ENCODE measurements at regions not wholly inside any gene's neighbourhood (a gene's known extent, or its start where the extent isn't known, plus 50 kb on each side); places are given as distances from the start of the nearest gene placed in this dataset.
"Not testable (repeated sequence)": the region's sequence is repeated elsewhere in the genome, so short reads cannot be mapped to it uniquely, and the experiment has no call there.

GRCh38 chr2:78218066-78218465 lies 695.9 kb upstream of the LRRTM4 start:
- H3K4me3 ChIP-seq (ENCODE audit: low read length), result no peak overlapping the region
- DNase-seq (ENCODE audit: low read depth, low spot score), result no peak

- no peak for DNase-seq (ENCODE audit: low read depth, low spot score)
- H3K4me3 ChIP-seq (ENCODE audit: low read length), result no peak overlapping the region
These were observed 715.5 kb upstream of the LRRTM4 start for GRCh38 chr2:78237704-78238103.

GRCh38 chr2:78245394-78246135 lies 723.4 kb upstream of the LRRTM4 start:
- H3K4me3 ChIP-seq (ENCODE audit: low read length), result no peak overlapping the region
- DNase-seq (ENCODE audit: low read depth, low spot score), result no peak

GRCh38 chr2:78251708-78252107 lies 729.5 kb upstream of the LRRTM4 start:
- H3K4me3 ChIP-seq (ENCODE audit: low read length), result no peak overlapping the region
- no peak for DNase-seq (ENCODE audit: low read depth, low spot score)

- no peak for DNase-seq (ENCODE audit: low read depth, low spot score)
These were observed 738.7 kb upstream of the LRRTM4 start for GRCh38 chr2:78260861-78261260.

GRCh38 chr2:78261454-78261853 lies 739.3 kb upstream of the LRRTM4 start:
- H3K4me3 ChIP-seq (ENCODE audit: low read length), result no peak overlapping the region
- DNase-seq (ENCODE audit: low read depth, low spot score), result no peak

More at GRCh38 chr2:78260861-78261260, 738.7 kb upstream of the LRRTM4 start:
- H3K4me3 ChIP-seq (ENCODE audit: low read length), result no peak overlapping the region

GRCh38 chr2:78262089-78262488 lies 739.9 kb upstream of the LRRTM4 start:
- H3K4me3 ChIP-seq (ENCODE audit: low read length); DNase-seq (ENCODE audit: low read depth, low spot score): not testable (repeated sequence)

GRCh38 chr2:78262713-78263375 lies 740.7 kb upstream of the LRRTM4 start:
- DNase-seq (ENCODE audit: low read depth, low spot score), result no peak
- H3K4me3 ChIP-seq (ENCODE audit: low read length), result no peak overlapping the region

GRCh38 chr2:78263571-78263970 lies 741.4 kb upstream of the LRRTM4 start:
- DNase-seq (ENCODE audit: low read depth, low spot score), result no peak
- no peak overlapping the region for H3K4me3 ChIP-seq (ENCODE audit: low read length)

- no peak for DNase-seq (ENCODE audit: low read depth, low spot score)
- H3K4me3 ChIP-seq (ENCODE audit: low read length), result no peak overlapping the region
These were observed 742.0 kb upstream of the LRRTM4 start for GRCh38 chr2:78264130-78264529.

- DNase-seq (ENCODE audit: low read depth, low spot score), result no peak
- H3K4me3 ChIP-seq (ENCODE audit: low read length), result no peak overlapping the region
These were observed 744.3 kb upstream of the REG3G start for GRCh38 chr2:78281164-78281563.

GRCh38 chr2:78290581-78291214 lies 734.8 kb upstream of the REG3G start:
- no peak for DNase-seq (ENCODE audit: low read depth, low spot score)

GRCh38 chr2:78293768-78294167 lies 731.7 kb upstream of the REG3G start:
- H3K4me3 ChIP-seq (ENCODE audit: low read length), result no peak overlapping the region
- DNase-seq (ENCODE audit: low read depth, low spot score), result no peak

More at GRCh38 chr2:78290581-78291214, 734.8 kb upstream of the REG3G start:
- no peak overlapping the region for H3K4me3 ChIP-seq (ENCODE audit: low read length)

GRCh38 chr2:78301166-78301789 lies 724.2 kb upstream of the REG3G start:
- no peak overlapping the region for H3K4me3 ChIP-seq (ENCODE audit: low read length)
- DNase-seq (ENCODE audit: low read depth, low spot score), result no peak

GRCh38 chr2:78304678-78305077 lies 720.8 kb upstream of the REG3G start:
- no peak overlapping the region for H3K4me3 ChIP-seq (ENCODE audit: low read length)
- no peak for DNase-seq (ENCODE audit: low read depth, low spot score)

- no peak overlapping the region for H3K4me3 ChIP-seq (ENCODE audit: low read length)
- no peak for DNase-seq (ENCODE audit: low read depth, low spot score)
These were observed 716.0 kb upstream of the REG3G start for GRCh38 chr2:78309460-78309859.

GRCh38 chr2:78315368-78315767 lies 710.1 kb upstream of the REG3G start:
- no peak for DNase-seq (ENCODE audit: low read depth, low spot score)
- H3K4me3 ChIP-seq (ENCODE audit: low read length), result no peak overlapping the region

GRCh38 chr2:78318275-78318674 lies 707.2 kb upstream of the REG3G start:
- DNase-seq (ENCODE audit: low read depth, low spot score), result no peak
- H3K4me3 ChIP-seq (ENCODE audit: low read length), result no peak overlapping the region

- no peak for DNase-seq (ENCODE audit: low read depth, low spot score)
- H3K4me3 ChIP-seq (ENCODE audit: low read length), result no peak overlapping the region
These were observed 695.3 kb upstream of the REG3G start for GRCh38 chr2:78330193-78330592.

- no peak for DNase-seq (ENCODE audit: low read depth, low spot score)
- no peak overlapping the region for H3K4me3 ChIP-seq (ENCODE audit: low read length)
These were observed 674.3 kb upstream of the REG3G start for GRCh38 chr2:78351208-78351607.
